ENCODE measurements at regions not wholly inside any gene's neighbourhood (a gene's known extent, or its start where the extent isn't known, plus 50 kb on each side); places are given as distances from the start of the nearest gene placed in this dataset.

DNA sequence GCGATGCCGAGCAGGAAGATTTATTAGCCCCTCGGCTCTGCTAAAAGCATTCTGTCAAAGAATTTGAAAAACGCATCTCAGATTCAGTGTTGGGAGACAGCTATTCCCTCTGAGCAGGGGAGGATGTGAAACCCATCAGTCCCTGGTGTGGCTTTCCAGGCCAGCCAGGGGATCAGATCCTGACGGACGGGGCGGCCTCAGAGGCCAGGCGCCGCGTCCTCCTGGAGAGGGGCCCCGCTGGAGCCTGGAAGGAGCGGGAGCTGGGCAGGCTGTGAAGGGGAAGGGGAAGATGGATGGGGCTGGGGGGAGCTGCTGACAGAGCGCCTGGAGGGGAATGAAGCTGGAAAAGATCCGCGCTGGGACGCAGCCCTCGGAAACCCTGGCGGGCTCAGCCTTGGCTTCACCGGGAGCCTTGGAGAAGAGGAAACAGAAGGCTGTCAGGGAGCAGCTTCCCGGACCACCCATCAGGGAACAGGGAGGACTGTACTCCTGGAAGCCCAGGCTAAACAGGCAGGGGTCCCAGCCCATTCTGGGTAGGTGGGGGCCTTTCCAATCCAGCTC is 358.0 kb downstream of the C16orf95 start:
- ATAC-seq, result no peak
- CTCF ChIA-PET, result no interaction called here
- POLR2A ChIA-PET, result no interaction called here
- Histone ChIP-seq H3K9me3 (replicated peaks; ENCODE audit: control insufficient read depth, insufficient read depth, low read length) (no peaks in the 10 kb centered on the region), H2AFZ (ENCODE audit: control insufficient read depth, low read depth, low read length) (no peak overlapping the region), H3K9ac (ENCODE audit: control insufficient read depth, insufficient read depth, low read length) (no peak overlapping the region), H3K4me1 (ENCODE audit: control insufficient read depth, insufficient read depth, low read length) (no peaks in the 10 kb centered on the region), H4K20me1 (ENCODE audit: control insufficient read depth, insufficient read depth) (no peaks in the 10 kb centered on the region), H3K79me2 (ENCODE audit: control insufficient read depth, insufficient read depth, low read length) (no peaks in the 10 kb centered on the region), H3K27me3 (replicated peaks in 1 of 2; ENCODE audit: control insufficient read depth in 2 of 2, insufficient read depth in 2 of 2, low read length in 1 of 2) (peaks cover 0 to 2% of the 10 kb centered on the region in 2 experiments; a peak in 1 of 4 replicates), H3K36me3 (ENCODE audit: control insufficient read depth in 2 of 2, insufficient read depth in 2 of 2, low read length in 1 of 2) (no peaks in the 10 kb centered on the region), H3K4me2 (ENCODE audit: control insufficient read depth, insufficient read depth) (no peak overlapping the region), H3K27ac (ENCODE audit: control insufficient read depth, insufficient read depth) (no peak overlapping the region), H3K4me3 (no peak overlapping the region)
- no peak for FAIRE-seq
- BruUV-seq (replicated peaks), result no TSS peak
- RAD21 ChIA-PET (ENCODE audit: unreplicated experiment), result no interaction called here
- DNase-seq (ENCODE audit: low read depth, low spot score), result no peak
- intact Hi-C loops (cut with micrococcal nuclease; ENCODE audit: unreplicated experiment) (no loop called here), in situ Hi-C loops (cut with MboI) (no loop called here)
- TF ChIP-seq BRCA1 (IDR thresholded peaks at IDR 0.05; ENCODE audit: low read depth, low read length), result no peak
- no peak for TF ChIP-seq NRF1 (conservative IDR thresholded peaks at IDR 0.05; ENCODE audit: low read depth, low read length)
- no peak for TF ChIP-seq SMAD5 (IDR thresholded peaks at IDR 0.05; ENCODE audit: low read depth)
- TF ChIP-seq WRNIP1 (IDR thresholded peaks at IDR 0.05; ENCODE audit: borderline replicate concordance, low read depth, low read length), result no peak
- no peak for TF ChIP-seq ZNF207 (IDR thresholded peaks at IDR 0.05; ENCODE audit: borderline replicate concordance)
- TF ChIP-seq, protein P1, sequence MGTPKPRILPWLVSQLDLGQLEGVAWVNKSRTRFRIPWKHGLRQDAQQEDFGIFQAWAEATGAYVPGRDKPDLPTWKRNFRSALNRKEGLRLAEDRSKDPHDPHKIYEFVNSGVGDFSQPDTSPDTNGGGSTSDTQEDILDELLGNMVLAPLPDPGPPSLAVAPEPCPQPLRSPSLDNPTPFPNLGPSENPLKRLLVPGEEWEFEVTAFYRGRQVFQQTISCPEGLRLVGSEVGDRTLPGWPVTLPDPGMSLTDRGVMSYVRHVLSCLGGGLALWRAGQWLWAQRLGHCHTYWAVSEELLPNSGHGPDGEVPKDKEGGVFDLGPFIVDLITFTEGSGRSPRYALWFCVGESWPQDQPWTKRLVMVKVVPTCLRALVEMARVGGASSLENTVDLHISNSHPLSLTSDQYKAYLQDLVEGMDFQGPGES (IDR thresholded peaks at IDR 0.05), result no peak
- TF ChIP-seq, protein P2, sequence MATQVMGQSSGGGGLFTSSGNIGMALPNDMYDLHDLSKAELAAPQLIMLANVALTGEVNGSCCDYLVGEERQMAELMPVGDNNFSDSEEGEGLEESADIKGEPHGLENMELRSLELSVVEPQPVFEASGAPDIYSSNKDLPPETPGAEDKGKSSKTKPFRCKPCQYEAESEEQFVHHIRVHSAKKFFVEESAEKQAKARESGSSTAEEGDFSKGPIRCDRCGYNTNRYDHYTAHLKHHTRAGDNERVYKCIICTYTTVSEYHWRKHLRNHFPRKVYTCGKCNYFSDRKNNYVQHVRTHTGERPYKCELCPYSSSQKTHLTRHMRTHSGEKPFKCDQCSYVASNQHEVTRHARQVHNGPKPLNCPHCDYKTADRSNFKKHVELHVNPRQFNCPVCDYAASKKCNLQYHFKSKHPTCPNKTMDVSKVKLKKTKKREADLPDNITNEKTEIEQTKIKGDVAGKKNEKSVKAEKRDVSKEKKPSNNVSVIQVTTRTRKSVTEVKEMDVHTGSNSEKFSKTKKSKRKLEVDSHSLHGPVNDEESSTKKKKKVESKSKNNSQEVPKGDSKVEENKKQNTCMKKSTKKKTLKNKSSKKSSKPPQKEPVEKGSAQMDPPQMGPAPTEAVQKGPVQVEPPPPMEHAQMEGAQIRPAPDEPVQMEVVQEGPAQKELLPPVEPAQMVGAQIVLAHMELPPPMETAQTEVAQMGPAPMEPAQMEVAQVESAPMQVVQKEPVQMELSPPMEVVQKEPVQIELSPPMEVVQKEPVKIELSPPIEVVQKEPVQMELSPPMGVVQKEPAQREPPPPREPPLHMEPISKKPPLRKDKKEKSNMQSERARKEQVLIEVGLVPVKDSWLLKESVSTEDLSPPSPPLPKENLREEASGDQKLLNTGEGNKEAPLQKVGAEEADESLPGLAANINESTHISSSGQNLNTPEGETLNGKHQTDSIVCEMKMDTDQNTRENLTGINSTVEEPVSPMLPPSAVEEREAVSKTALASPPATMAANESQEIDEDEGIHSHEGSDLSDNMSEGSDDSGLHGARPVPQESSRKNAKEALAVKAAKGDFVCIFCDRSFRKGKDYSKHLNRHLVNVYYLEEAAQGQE (IDR thresholded peaks at IDR 0.05; ENCODE audit: low read depth, low read length), result no peak
- TF ChIP-seq RUNX3 (IDR thresholded peaks at IDR 0.05; ENCODE audit: low read length), result no peak
- TF ChIP-seq SUZ12 (IDR thresholded peaks at IDR 0.05; ENCODE audit: unreplicated experiment), result no peak
- WGBS (ENCODE audit: insufficient coverage, insufficient replicate concordance, low lambda C conversion rate, missing lambda C conversion rate), result 29% methylated on average over 17 of the region's 20 CpGs
- SMC1A ChIA-PET (ENCODE audit: uncharacterized antibody, unreplicated experiment), result no interaction called here
